ENCODE measurements at regions not wholly inside any gene's neighbourhood (a gene's known extent, or its start where the extent isn't known, plus 50 kb on each side); places are given as distances from the start of the nearest gene placed in this dataset.

DNA sequence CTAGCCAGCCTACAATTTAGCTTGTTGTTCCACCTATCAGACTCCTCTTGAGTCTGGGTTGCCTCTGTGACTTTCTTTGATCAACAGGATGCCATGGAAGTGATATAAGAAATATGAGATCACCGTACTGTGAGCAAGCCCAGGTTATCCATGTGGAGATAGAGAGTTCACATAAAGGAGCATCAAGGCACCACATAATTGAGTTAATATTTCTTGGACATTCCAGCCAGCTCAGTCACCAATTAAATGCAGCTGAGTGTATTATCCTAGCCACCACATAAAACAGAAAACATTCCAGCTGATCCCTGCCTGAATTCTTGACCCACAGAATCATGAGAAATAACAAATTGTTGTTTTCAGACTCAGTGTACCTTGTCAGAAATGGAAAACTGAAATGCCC lies 253.6 kb downstream of the PPP1R2C start:
- TF ChIP-seq ZNF133 (tag by site-specific recombination; IDR thresholded peaks at IDR 0.05), result no peak
- TF ChIP-seq, protein P1, sequence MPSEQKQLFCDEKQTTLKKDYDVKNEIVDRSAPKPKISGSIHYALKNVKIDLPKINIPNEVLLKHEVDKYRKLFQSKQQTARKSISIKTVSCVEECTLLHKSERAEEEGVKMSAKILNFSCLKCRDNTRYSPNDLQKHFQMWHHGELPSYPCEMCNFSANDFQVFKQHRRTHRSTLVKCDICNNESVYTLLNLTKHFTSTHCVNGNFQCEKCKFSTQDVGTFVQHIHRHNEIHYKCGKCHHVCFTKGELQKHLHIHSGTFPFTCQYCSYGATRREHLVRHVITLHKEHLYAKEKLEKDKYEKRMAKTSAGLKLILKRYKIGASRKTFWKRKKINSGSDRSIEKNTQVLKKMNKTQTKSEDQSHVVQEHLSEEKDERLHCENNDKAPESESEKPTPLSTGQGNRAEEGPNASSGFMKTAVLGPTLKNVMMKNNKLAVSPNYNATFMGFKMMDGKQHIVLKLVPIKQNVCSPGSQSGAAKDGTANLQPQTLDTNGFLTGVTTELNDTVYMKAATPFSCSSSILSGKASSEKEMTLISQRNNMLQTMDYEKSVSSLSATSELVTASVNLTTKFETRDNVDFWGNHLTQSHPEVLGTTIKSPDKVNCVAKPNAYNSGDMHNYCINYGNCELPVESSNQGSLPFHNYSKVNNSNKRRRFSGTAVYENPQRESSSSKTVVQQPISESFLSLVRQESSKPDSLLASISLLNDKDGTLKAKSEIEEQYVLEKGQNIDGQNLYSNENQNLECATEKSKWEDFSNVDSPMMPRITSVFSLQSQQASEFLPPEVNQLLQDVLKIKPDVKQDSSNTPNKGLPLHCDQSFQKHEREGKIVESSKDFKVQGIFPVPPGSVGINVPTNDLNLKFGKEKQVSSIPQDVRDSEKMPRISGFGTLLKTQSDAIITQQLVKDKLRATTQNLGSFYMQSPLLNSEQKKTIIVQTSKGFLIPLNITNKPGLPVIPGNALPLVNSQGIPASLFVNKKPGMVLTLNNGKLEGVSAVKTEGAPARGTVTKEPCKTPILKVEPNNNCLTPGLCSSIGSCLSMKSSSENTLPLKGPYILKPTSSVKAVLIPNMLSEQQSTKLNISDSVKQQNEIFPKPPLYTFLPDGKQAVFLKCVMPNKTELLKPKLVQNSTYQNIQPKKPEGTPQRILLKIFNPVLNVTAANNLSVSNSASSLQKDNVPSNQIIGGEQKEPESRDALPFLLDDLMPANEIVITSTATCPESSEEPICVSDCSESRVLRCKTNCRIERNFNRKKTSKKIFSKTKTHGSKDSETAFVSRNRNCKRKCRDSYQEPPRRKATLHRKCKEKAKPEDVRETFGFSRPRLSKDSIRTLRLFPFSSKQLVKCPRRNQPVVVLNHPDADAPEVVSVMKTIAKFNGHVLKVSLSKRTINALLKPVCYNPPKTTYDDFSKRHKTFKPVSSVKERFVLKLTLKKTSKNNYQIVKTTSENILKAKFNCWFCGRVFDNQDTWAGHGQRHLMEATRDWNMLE (tag by site-specific recombination; conservative IDR thresholded peaks at IDR 0.05; ENCODE audit: low read depth), result no peak
- no peak for TF ChIP-seq ZNF202 (tag by site-specific recombination; IDR thresholded peaks at IDR 0.05; ENCODE audit: borderline replicate concordance)
- TF ChIP-seq, protein P2, sequence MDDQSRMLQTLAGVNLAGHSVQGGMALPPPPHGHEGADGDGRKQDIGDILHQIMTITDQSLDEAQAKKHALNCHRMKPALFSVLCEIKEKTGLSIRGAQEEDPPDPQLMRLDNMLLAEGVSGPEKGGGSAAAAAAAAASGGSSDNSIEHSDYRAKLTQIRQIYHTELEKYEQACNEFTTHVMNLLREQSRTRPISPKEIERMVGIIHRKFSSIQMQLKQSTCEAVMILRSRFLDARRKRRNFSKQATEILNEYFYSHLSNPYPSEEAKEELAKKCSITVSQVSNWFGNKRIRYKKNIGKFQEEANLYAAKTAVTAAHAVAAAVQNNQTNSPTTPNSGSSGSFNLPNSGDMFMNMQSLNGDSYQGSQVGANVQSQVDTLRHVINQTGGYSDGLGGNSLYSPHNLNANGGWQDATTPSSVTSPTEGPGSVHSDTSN (CRISPR knock-in tag; IDR thresholded peaks at IDR 0.05), result no peak
- no peak for TF ChIP-seq ZNF48 (tag by site-specific recombination; IDR thresholded peaks at IDR 0.05)
- TF ChIP-seq, protein P3, sequence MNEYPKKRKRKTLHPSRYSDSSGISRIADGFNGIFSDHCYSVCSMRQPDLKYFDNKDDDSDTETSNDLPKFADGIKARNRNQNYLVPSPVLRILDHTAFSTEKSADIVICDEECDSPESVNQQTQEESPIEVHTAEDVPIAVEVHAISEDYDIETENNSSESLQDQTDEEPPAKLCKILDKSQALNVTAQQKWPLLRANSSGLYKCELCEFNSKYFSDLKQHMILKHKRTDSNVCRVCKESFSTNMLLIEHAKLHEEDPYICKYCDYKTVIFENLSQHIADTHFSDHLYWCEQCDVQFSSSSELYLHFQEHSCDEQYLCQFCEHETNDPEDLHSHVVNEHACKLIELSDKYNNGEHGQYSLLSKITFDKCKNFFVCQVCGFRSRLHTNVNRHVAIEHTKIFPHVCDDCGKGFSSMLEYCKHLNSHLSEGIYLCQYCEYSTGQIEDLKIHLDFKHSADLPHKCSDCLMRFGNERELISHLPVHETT (tag by site-specific recombination; IDR thresholded peaks at IDR 0.05), result no peak
- no peak for TF ChIP-seq SCRT1 (tag by site-specific recombination; IDR thresholded peaks at IDR 0.05; ENCODE audit: borderline replicate concordance)
- no peak for TF ChIP-seq ZIC2 (tag by site-specific recombination; IDR thresholded peaks at IDR 0.05)
- TF ChIP-seq, protein P4, sequence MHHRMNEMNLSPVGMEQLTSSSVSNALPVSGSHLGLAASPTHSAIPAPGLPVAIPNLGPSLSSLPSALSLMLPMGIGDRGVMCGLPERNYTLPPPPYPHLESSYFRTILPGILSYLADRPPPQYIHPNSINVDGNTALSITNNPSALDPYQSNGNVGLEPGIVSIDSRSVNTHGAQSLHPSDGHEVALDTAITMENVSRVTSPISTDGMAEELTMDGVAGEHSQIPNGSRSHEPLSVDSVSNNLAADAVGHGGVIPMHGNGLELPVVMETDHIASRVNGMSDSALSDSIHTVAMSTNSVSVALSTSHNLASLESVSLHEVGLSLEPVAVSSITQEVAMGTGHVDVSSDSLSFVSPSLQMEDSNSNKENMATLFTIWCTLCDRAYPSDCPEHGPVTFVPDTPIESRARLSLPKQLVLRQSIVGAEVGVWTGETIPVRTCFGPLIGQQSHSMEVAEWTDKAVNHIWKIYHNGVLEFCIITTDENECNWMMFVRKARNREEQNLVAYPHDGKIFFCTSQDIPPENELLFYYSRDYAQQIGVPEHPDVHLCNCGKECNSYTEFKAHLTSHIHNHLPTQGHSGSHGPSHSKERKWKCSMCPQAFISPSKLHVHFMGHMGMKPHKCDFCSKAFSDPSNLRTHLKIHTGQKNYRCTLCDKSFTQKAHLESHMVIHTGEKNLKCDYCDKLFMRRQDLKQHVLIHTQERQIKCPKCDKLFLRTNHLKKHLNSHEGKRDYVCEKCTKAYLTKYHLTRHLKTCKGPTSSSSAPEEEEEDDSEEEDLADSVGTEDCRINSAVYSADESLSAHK (tag by site-specific recombination; IDR thresholded peaks at IDR 0.05), result no peak
- TF ChIP-seq ZNF768 (tag by site-specific recombination; IDR thresholded peaks at IDR 0.05), result no peak
- TF ChIP-seq ZNF560 (tag by site-specific recombination; IDR thresholded peaks at IDR 0.05; ENCODE audit: borderline replicate concordance), result no peak
- no peak for TF ChIP-seq YY1 (tag by site-specific recombination; IDR thresholded peaks at IDR 0.05)
- TF ChIP-seq, protein P5, sequence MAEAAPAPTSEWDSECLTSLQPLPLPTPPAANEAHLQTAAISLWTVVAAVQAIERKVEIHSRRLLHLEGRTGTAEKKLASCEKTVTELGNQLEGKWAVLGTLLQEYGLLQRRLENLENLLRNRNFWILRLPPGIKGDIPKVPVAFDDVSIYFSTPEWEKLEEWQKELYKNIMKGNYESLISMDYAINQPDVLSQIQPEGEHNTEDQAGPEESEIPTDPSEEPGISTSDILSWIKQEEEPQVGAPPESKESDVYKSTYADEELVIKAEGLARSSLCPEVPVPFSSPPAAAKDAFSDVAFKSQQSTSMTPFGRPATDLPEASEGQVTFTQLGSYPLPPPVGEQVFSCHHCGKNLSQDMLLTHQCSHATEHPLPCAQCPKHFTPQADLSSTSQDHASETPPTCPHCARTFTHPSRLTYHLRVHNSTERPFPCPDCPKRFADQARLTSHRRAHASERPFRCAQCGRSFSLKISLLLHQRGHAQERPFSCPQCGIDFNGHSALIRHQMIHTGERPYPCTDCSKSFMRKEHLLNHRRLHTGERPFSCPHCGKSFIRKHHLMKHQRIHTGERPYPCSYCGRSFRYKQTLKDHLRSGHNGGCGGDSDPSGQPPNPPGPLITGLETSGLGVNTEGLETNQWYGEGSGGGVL (tag by site-specific recombination; IDR thresholded peaks at IDR 0.05), result no peak
- no peak for TF ChIP-seq ZFP37 (tag by site-specific recombination; IDR thresholded peaks at IDR 0.05)
- ChIA-PET POLR2A (no interaction called here), CTCF (interaction anchor here (0.5 kb wide), 1 partner anchor 764 kb away, joined by 3 read pairs; no protein-coding TSS in a partner anchor)
- Histone ChIP-seq H3K36me3 (ENCODE audit: control insufficient read depth in 2 of 2, insufficient read depth in 1 of 2, low read length in 2 of 2) (no peaks in the 10 kb centered on the region), H3K9me3 (ENCODE audit: control insufficient read depth, insufficient read depth, low read depth, low read length) (no peaks in the 10 kb centered on the region), H3K27ac (ENCODE audit: extremely low read depth, low read depth, low read length) (no peak overlapping the region), H3K4me3 (ENCODE audit: low read depth, low read length) (no peak overlapping the region), H3K4me1 (ENCODE audit: control insufficient read depth, insufficient read depth, low read length) (no peaks in the 10 kb centered on the region)

All from HEK293 (cell line).